RWPE2 (cell line): ENCODE measurements at regions not wholly inside any gene's neighbourhood (a gene's known extent, or its start where the extent isn't known, plus 50 kb on each side); places are given as distances from the start of the nearest gene placed in this dataset.

Experiments used
- ATAC-seq: fragments of 200-7000 bp; cut with Tn5 transposase; 3 replicates; pipeline ENCODE4 v1.9.1; 2021; ENCODE audit warnings: low read depth
- DNase-seq: peaks from one replicate; pipeline ENCODE4 v3.0.0-alpha.2; 2020; ENCODE audit warnings: low spot score
- H3K27ac ChIP-seq: fragments of 450-650 bp; 2 replicates; pipeline ENCODE4 v1.5.1; 2017; ENCODE audit warnings: mild to moderate bottlenecking; ENCODE audit not compliant: poor library complexity, severe bottlenecking
- H3K27me3 ChIP-seq: fragments of 250-450 bp; sonication (Bioruptor Pico); 2 replicates; pipeline ENCODE4 v1.5.1; 2021; ENCODE audit warnings: mild to moderate bottlenecking, moderate library complexity; ENCODE audit not compliant: insufficient read depth, poor library complexity, severe bottlenecking
- H3K36me3 ChIP-seq: fragments of 250-450 bp; sonication (Bioruptor Pico); 2 replicates; pipeline ENCODE4 v1.5.1; 2020; ENCODE audit warnings: low read depth, mild to moderate bottlenecking, moderate library complexity
- H3K4me1 ChIP-seq: fragments of 250-450 bp; sonication (Bioruptor Pico); 2 replicates; pipeline ENCODE4 v1.5.1; 2021; ENCODE audit warnings: mild to moderate bottlenecking, moderate library complexity; ENCODE audit not compliant: insufficient read depth, poor library complexity, severe bottlenecking
- H3K4me3 ChIP-seq: fragments of 250-450 bp; sonication (Bioruptor Pico); 2 replicates; pipeline ENCODE4 v1.5.1; 2021; ENCODE audit warnings: mild to moderate bottlenecking, moderate library complexity; ENCODE audit not compliant: severe bottlenecking
- H3K9me3 ChIP-seq: fragments of 250-450 bp; sonication (Bioruptor Pico); 2 replicates; pipeline ENCODE4 v1.5.1; 2021; ENCODE audit warnings: mild to moderate bottlenecking, moderate library complexity; ENCODE audit not compliant: severe bottlenecking
- TF ChIP-seq, protein P1 (sequence below): fragments of 450-650 bp; IDR thresholded peaks from one replicate; pipeline ENCODE4 v1.5.1; 2017; ENCODE audit warnings: mild to moderate bottlenecking, moderate library complexity; ENCODE audit not compliant: poor library complexity, severe bottlenecking

DNA sequence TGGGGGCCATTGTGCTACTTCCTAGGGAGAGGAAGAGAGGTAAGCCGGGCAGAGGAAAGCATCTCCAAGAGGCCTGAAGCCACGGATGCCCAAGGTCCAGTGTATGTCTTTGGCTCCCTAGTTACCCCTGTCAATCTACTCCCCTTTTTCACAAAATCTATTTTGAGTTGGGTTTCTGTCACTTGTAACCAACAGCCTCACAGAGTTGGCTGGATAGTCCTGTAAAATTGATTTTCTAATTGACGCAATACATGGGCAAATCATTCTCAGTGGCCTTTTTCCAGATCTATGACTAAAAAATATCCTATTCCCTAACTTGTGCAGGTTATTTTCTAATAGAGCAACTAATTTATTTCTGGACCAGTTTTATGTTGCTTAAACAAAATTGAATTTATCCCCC, 168.4 kb downstream of the IRS1 start:
- Histone ChIP-seq H3K9me3 (no peaks in the 10 kb centered on the region), H3K27me3 (no peaks in the 10 kb centered on the region), H3K27ac (no peak overlapping the region), H3K36me3 (no peaks in the 10 kb centered on the region), H3K4me3 (no peak overlapping the region), H3K4me1 (no peaks in the 10 kb centered on the region)
- DNase-seq (no peak), ATAC-seq (no peak)
- TF ChIP-seq, protein P1, sequence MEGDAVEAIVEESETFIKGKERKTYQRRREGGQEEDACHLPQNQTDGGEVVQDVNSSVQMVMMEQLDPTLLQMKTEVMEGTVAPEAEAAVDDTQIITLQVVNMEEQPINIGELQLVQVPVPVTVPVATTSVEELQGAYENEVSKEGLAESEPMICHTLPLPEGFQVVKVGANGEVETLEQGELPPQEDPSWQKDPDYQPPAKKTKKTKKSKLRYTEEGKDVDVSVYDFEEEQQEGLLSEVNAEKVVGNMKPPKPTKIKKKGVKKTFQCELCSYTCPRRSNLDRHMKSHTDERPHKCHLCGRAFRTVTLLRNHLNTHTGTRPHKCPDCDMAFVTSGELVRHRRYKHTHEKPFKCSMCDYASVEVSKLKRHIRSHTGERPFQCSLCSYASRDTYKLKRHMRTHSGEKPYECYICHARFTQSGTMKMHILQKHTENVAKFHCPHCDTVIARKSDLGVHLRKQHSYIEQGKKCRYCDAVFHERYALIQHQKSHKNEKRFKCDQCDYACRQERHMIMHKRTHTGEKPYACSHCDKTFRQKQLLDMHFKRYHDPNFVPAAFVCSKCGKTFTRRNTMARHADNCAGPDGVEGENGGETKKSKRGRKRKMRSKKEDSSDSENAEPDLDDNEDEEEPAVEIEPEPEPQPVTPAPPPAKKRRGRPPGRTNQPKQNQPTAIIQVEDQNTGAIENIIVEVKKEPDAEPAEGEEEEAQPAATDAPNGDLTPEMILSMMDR, result no peak

DNA sequence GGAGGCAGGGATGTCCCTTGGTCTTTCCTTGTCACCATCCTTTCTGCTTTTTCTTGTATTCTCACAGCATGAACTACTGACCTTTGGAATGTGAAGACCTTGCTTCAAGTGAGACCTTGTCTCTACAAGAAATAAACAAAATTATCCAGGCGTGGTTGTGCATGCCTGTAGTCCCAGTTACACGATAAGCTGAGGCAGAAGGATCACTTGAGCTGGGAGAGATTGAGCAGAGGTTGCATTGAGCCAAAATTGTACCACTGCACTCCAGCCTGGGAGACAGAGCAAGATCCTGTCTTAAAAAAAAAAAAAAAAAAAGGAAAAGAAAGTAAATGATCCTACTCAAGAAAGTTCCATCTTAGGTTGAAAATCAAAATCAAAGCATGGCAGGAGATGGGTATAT, 173.7 kb downstream of the IRS1 start:
- H3K27ac ChIP-seq, result no peak overlapping the region
- H3K27me3 ChIP-seq, result no peaks in the 10 kb centered on the region
- H3K36me3 ChIP-seq, result no peaks in the 10 kb centered on the region
- ATAC-seq, result no peak
- no peaks in the 10 kb centered on the region for H3K4me1 ChIP-seq
- no peak for DNase-seq
- no peaks in the 10 kb centered on the region for H3K9me3 ChIP-seq
- TF ChIP-seq, protein P1, result no peak
- H3K4me3 ChIP-seq, result no peak overlapping the region

DNA sequence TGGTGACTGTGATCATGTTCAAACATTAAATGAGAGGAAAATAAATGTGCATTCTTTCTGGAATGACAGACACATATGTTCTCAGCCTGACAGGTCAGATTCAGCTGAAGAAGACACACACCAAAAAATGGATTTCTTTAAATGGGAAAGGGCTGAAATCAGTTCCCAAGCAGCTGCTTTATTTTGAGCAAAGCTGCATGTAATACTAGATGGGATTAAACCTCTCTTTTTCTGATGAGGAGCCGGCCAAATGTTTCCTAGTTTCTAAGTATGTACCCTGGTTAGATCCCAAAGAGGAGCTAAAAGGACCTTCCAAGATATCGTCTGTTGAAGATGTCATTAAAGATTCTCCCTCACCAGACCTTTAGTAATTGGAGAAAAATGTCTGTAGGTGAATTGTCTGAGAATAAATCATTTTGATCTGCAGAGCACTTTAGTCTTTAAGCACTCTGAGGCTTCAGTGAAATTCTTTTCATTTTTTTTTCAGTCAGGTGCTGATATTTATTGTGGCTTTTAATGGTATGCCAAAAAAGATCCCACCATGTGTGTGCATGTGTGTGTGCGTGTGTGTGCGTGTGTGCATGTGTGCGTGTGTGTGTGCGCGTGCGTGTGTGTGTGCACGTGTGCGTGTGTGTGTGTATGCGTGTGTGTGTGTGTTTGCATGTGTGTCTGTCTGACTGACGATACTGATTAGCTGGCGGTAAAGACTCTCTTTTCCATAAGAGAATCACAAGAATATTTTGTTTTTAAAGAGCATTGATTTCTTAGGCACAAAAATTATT, 175.8 kb downstream of the IRS1 start:
- H3K9me3 ChIP-seq, result no peaks in the 10 kb centered on the region
- ATAC-seq (no peak), DNase-seq (no peak)
- TF ChIP-seq, protein P1, result no peak
- H3K4me1 ChIP-seq, result no peaks in the 10 kb centered on the region
- no peaks in the 10 kb centered on the region for H3K27me3 ChIP-seq
- no peak overlapping the region for H3K4me3 ChIP-seq
- H3K36me3 ChIP-seq, result no peaks in the 10 kb centered on the region
- no peak overlapping the region for H3K27ac ChIP-seq

DNA sequence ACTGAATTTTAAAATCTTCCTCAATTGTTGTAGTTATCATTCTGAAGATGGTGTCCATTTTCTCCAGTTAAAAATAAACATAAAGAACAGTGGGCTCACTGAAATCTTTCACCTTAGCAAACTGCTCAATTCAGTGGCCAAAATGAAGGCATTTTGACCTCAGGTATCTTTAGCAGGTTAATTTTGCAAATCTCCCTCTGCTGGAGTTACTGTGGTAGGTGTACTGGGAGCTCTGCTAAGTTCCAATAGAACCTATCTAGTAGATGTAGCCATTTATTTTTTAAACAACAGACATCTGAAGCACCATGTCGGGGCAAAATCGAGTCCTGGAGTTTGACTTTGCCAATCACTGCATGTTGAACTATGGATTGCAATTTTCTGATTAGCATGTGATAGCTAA, 177.1 kb downstream of the IRS1 start:
- no peaks in the 10 kb centered on the region for H3K27me3 ChIP-seq
- ATAC-seq, result no peak
- no peaks in the 10 kb centered on the region for H3K36me3 ChIP-seq
- no peak overlapping the region for H3K4me3 ChIP-seq
- DNase-seq, result no peak
- H3K27ac ChIP-seq, result no peak overlapping the region
- no peaks in the 10 kb centered on the region for H3K4me1 ChIP-seq
- TF ChIP-seq, protein P1, result no peak
- no peaks in the 10 kb centered on the region for H3K9me3 ChIP-seq

DNA sequence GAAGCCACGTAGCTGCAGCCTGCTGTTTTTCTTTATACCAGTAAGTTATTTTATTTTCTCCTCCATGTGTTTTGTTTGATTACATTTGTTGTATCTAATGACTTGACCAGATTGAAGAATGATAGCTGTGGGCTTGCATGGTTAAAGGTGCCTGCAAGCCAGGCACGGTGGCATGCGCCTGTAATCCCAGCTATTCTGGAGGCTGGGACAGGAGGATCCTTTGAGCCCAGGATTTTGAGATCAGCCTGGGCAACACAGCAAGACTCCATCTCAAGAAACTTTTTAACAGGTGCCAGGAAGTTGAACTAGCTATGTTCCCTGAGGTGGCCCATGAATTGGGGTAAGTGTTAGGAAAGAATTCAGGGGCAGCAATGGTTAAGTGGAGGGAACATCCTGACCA, 179.4 kb downstream of the IRS1 start:
- TF ChIP-seq, protein P1, result no peak

More for the DNA sequence above, 179.4 kb downstream of the IRS1 start:
- no peaks in the 10 kb centered on the region for H3K4me1 ChIP-seq
- H3K27me3 ChIP-seq, result no peaks in the 10 kb centered on the region
- DNase-seq (no peak), ATAC-seq (no peak)
- no peak overlapping the region for H3K4me3 ChIP-seq
- H3K27ac ChIP-seq, result no peak overlapping the region
- H3K9me3 ChIP-seq, result no peaks in the 10 kb centered on the region
- H3K36me3 ChIP-seq, result no peaks in the 10 kb centered on the region
